ENCODE measurements at regions not wholly inside any gene's neighbourhood (a gene's known extent, or its start where the extent isn't known, plus 50 kb on each side); places are given as distances from the start of the nearest gene placed in this dataset.

GRCh38 chr9:682633-683508 lies 158.6 kb upstream of the DMRT1 start (continued):
- peak; percentile 41; the same call in 1 of the 2 replicates for TF ChIP-seq HINFP (CRISPR knock-in tag; IDR thresholded peaks at IDR 0.05; ENCODE audit: low read depth)
- peak in 1 of 2 experiments; percentile 67; a peak in 2 of 4 replicates for TF ChIP-seq KLF16 (CRISPR knock-in tag; IDR thresholded peaks at IDR 0.05)
- TF ChIP-seq BHLHE40 (IDR thresholded peaks at IDR 0.05; ENCODE audit: low read length): no peak
- no peak for TF ChIP-seq TRIM24 (CRISPR knock-in tag; IDR thresholded peaks at IDR 0.05)
- no peak; the same call in 1 of the 2 replicates for TF ChIP-seq ZNF776 (CRISPR knock-in tag; IDR thresholded peaks at IDR 0.05)
- TF ChIP-seq, protein P1, sequence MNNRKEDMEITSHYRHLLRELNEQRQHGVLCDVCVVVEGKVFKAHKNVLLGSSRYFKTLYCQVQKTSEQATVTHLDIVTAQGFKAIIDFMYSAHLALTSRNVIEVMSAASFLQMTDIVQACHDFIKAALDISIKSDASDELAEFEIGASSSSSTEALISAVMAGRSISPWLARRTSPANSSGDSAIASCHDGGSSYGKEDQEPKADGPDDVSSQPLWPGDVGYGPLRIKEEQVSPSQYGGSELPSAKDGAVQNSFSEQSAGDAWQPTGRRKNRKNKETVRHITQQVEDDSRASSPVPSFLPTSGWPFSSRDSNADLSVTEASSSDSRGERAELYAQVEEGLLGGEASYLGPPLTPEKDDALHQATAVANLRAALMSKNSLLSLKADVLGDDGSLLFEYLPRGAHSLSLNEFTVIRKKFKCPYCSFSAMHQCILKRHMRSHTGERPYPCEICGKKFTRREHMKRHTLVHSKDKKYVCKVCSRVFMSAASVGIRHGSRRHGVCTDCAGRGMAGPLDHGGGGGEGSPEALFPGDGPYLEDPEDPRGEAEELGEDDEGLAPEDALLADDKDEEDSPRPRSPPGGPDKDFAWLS (CRISPR knock-in tag; IDR thresholded peaks at IDR 0.05; ENCODE audit: borderline replicate concordance): peak; percentile 73; the same call in 1 of the 2 replicates
- no peak for TF ChIP-seq TRAFD1 (CRISPR knock-in tag; IDR thresholded peaks at IDR 0.05; ENCODE audit: borderline replicate concordance)
- TF ChIP-seq, protein P2, sequence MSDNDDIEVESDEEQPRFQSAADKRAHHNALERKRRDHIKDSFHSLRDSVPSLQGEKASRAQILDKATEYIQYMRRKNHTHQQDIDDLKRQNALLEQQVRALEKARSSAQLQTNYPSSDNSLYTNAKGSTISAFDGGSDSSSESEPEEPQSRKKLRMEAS (IDR thresholded peaks at IDR 0.05): peak; percentile 82
- TF ChIP-seq HOXA7 (CRISPR knock-in tag; IDR thresholded peaks at IDR 0.05): no peak
- peak; percentile 96 for TF ChIP-seq PITX1 (CRISPR knock-in tag; IDR thresholded peaks at IDR 0.05)
- peak; percentile 66 for TF ChIP-seq MEIS2 (CRISPR knock-in tag; IDR thresholded peaks at IDR 0.05)
- TF ChIP-seq SRF (IDR thresholded peaks at IDR 0.05; ENCODE audit: low read depth, low read length): no peak
- no peak for TF ChIP-seq NFATC3 (CRISPR knock-in tag; IDR thresholded peaks at IDR 0.05)
- TF ChIP-seq ZNF430 (CRISPR knock-in tag; IDR thresholded peaks at IDR 0.05): no peak
- peak; percentile 98 for TF ChIP-seq CREM (IDR thresholded peaks at IDR 0.05)
- no peak for TF ChIP-seq CREM (CRISPR knock-in tag; IDR thresholded peaks at IDR 0.05)
- TF ChIP-seq, protein P3, sequence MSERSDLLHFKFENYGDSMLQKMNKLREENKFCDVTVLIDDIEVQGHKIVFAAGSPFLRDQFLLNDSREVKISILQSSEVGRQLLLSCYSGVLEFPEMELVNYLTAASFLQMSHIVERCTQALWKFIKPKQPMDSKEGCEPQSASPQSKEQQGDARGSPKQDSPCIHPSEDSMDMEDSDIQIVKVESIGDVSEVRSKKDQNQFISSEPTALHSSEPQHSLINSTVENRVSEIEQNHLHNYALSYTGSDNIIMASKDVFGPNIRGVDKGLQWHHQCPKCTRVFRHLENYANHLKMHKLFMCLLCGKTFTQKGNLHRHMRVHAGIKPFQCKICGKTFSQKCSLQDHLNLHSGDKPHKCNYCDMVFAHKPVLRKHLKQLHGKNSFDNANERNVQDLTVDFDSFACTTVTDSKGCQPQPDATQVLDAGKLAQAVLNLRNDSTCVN (CRISPR knock-in tag; IDR thresholded peaks at IDR 0.05; ENCODE audit: borderline replicate concordance): peak; percentile 76; the same call in 1 of the 2 replicates
- peak; percentile 94 for TF ChIP-seq RCOR2 (CRISPR knock-in tag; IDR thresholded peaks at IDR 0.05)
- peak; percentile 95 for TF ChIP-seq SOX13 (IDR thresholded peaks at IDR 0.05)
- peak in 1 of 2 experiments; percentile 99; a peak in 2 of 4 replicates for TF ChIP-seq SOX13 (CRISPR knock-in tag; conservative IDR thresholded peaks at IDR 0.05 in 1 of 2, IDR thresholded peaks at IDR 0.05 in 1 of 2)
- TF ChIP-seq KDM5A (IDR thresholded peaks at IDR 0.05; ENCODE audit: borderline replicate concordance, low read length): peak; percentile 29; the same call in 1 of the 2 replicates
- no peak for TF ChIP-seq ZNF7 (CRISPR knock-in tag; IDR thresholded peaks at IDR 0.05)
- TF ChIP-seq KLF12 (CRISPR knock-in tag; IDR thresholded peaks at IDR 0.05; ENCODE audit: borderline replicate concordance): no peak
- TF ChIP-seq KDM5B (CRISPR knock-in tag; IDR thresholded peaks at IDR 0.05; ENCODE audit: borderline replicate concordance): no peak; the same call in 1 of the 2 replicates

Measured in HepG2 (cell line).